GM10266 (cell line): ENCODE measurements at regions not wholly inside any gene's neighbourhood (a gene's known extent, or its start where the extent isn't known, plus 50 kb on each side); places are given as distances from the start of the nearest gene placed in this dataset.
"Not testable (repeated sequence)": the region's sequence is repeated elsewhere in the genome, so short reads cannot be mapped to it uniquely, and the experiment has no call there.

ENCODE experiments used
- DNase-seq: peaks from one replicate; pipeline ENCODE4 v3.0.0; 2012; ENCODE audit errors: extremely low spot score
- CTCF ChIP-seq: IDR thresholded peaks from 2 replicates; pipeline ENCODE4 v1.5.1; 2012; ENCODE audit warnings: mild to moderate bottlenecking, low read depth; ENCODE audit not compliant: control insufficient read depth, insufficient read depth; ENCODE audit errors: missing control alignments

GRCh38 chr2:47719099-47719498 is 63.8 kb upstream of the MSH6 start:
- no peak for TF ChIP-seq CTCF
- peak; percentile 52 for DNase-seq

DNA sequence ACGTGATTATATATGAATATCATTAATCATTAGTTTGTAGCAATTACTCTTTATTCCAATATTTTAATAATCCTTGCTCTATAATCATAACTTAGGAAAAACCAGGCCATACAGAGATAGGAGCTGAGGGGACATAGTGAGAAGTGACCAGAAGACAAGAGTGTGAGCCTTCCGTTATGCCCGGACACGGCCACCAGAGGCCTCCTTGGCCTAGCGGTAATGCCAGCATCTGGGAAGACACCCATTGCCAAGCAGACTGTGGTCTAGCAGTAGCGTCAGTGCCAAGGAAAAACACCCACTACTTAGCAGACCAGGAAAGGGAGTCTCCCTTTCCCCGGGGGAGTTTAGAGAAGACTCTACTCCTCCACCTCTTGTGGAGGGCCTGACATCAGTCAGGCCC is 66.6 kb upstream of the MSH6 start:
- DNase-seq: not testable (repeated sequence)

- TF ChIP-seq CTCF: no peak
- DNase-seq: no peak
Measured at GRCh38 chr2:47715552-47715951, 67.4 kb upstream of the MSH6 start.

DNA sequence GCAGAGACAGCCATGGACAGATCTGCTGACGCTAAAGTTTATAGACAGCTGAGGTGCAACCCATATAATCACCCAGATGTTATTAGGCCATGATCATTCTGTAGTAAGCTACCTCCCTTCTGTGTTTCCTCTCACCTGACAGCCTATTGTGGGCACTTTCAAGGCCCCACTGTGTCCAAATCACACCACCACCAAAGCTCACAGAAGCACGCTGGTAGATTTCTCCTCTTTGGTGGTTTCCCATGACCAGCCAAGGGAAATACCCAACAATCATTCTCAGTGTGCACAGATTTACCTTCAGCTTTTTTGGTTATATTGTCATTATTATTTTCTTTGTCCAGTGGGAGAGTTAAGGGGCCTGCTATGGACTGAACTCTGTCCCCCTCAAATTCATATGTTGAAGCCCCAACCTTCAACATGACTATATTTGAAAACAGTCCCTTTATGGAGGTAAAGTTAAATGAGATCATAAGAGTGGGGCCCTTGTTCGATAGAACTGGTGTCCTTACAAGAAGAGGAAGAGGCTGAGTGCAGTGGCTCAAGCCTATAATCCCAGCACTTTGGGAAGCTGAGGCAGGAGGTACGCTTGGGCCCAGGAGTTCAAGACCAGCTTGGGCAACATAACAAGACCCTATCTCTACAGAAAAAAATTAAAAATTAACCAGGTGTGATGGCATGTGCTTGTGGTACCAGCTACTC is 74.0 kb upstream of the MSH6 start:
- TF ChIP-seq CTCF: no peak
- DNase-seq: peak; percentile 32

GRCh38 chr2:47704287-47704686 is 78.7 kb upstream of the MSH6 start:
- DNase-seq: no peak
- TF ChIP-seq CTCF: no peak

DNA sequence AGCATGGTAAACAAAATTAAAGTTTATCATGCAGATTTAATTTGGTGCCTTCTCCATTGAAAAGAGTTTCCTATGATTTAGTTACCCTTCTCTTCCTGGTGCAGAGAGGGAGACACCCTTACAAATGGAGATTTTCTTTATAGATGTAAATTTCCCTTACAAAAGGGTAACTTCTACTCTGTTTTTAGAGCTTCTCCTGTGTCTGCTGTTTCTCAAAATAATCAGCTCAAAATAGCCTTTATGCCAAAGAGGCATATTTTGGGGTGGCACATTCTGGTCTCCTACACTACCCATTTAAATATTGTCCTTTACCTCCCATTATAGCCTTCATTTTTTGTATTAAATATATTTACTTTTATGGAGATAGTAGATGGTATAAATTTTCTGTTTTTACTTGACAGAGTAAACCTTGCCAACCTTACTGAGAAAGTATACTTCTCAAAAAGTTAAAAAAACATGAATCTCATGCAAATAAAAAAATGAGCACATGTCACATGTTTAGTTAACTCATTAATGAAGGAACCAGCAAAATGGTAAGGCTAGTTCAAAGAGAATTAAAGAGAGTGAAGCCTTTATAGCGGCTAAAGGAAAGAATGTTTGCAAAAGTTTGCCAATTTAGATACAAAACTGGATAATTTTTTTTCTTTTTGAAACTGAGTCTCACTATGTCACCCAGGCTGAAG is 83.3 kb upstream of the MSH6 start:
- TF ChIP-seq CTCF: no peak

DNA sequence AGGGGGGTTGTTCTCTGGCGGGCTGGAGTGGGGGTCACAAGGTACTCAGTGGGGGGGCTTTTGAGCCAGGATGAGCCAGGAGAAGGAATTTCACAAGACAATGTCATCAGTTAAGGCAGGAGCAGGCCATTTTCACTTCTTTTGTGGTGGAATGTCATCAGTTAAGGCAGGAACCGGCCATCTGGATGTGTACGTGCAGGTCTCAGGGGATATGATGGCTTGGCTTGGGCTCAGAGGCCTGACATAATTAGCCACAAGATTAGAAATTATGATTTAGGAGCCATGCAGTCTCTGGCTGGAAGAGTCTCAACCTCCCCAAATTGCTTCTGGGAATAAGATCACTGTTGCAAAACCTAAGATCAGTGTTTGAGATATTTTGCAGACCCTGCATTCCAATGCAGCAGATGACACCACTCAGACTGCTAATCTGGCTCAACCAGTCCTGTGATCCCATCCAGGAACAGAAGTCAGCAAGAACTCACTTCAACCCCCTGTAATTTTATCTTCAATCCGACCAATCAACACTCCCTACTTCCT is 84.4 kb upstream of the MSH6 start:
- not testable (repeated sequence) for DNase-seq

More for the DNA sequence above, 83.3 kb upstream of the MSH6 start:
- no peak for DNase-seq

DNA sequence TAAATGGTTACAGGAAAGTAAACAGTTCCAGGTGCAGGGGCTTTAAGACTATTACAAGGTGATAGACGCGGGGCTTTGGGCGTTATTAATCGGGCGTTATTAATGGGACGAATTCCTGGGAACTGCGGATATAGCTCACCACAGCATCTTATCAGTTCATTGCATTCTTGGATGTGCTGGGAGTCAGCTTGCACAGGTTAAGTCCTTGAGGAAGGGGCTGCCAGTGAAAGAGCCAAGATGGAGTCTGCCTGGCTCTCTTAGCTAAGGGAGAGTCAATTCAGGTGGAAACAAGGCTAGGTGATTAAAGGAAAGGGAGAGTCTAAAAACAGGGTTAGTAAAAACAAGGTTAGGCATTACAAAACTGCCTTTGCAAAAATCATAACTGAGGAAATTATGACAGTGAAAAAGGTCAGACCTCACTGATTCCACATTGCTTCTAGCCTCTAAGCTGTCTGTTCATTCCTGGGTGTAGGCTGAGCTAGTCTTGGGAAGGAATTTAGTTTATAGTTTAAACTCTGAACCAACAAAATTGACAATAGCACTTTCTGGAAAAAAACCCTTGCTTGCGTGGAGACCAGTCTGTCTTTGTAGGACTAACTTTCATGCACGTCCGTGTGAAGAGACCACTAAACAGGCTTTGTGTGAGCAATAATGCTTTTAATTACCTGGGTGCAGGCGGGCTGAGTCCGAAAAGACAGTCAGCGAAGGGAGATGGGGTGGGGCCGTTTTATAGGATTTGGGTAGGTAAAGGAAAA is 85.1 kb upstream of the MSH6 start:
- DNase-seq: not testable (repeated sequence)
